C1 segment of cervical spinal cord (tissue), 14 donors: ENCODE measurements at regions not wholly inside any gene's neighbourhood (a gene's known extent, or its start where the extent isn't known, plus 50 kb on each side); places are given as distances from the start of the nearest gene placed in this dataset.

Experiments
- DNase-seq, 14 donors: peaks; one replicate each; lab custom pipeline; 2025; lab: John Stamatoyannopoulos, UW

DNA sequence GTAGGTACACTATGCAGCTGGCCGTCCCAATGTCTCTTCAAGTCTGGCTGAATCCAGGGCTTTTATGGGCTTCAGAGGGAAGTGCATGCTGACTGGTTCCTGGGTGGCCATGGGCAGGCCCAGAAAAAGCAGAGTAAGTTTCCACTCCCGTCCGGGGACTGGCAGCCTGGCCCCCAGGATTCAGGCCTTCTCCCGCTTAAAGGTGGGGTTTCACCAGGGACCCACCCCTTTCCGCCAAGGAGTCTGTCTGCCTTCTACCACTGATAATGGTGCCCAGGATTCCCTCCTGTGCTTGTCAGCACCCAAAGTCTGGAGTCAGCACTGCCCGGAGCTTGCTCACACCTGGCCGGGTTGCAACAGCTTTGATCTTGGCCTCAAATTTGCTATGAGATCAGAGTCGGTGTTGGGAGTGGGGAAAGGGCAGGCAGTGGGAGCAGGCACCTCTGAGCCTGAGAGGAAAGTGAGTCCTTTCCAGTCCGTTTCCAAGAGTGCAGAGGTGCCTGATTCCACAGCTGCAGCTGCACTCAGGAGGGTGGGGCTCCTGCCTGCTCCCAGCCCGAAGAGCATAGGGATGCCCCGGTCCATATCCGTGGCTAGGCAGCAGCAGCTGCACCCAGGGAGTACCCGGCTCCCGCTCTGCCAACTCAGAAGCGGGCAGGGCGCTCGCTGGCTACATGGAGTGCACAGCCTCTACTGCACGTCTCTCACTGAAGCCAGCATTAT, 1344.3 kb upstream of the ADGRL3 start:
- no peak for DNase-seq

DNA sequence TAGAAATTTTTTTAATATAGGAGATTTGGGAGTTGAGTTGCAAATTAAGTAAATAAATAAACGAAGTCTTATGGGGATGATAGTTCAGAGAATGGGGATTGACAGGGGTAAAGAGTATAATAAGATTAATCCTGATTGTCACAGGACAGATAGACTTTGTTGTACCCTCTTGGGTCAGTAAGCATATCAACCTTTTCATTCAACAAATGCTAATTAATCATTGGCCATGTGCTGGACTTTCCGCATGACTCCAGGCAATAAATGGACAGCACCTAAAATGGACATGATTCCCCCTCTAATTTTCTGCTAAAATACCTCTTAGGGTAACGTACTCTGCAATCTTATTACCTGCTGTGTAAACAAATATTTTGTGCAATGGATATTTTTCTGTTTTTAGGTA, 1331.1 kb upstream of the ADGRL3 start:
- DNase-seq: no peak

DNA sequence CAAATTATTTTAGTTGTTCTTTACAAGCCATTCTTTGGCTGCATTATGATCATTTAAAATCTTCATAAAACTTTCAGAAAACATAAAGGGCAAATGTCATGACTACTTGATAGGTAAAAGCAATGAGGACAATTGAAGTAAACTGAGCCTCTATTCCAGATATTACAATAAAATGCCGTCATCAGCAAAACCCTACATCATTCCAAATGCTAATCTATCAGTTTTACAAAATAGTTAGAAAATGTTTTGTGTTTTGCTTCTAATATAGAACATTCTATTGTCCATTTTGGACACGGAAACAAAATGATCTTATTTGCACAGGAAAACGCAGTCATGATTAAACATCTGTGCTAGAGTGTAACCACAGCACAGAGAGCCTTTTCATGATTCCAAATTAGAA, 1330.6 kb upstream of the ADGRL3 start:
- DNase-seq: no peak

DNA sequence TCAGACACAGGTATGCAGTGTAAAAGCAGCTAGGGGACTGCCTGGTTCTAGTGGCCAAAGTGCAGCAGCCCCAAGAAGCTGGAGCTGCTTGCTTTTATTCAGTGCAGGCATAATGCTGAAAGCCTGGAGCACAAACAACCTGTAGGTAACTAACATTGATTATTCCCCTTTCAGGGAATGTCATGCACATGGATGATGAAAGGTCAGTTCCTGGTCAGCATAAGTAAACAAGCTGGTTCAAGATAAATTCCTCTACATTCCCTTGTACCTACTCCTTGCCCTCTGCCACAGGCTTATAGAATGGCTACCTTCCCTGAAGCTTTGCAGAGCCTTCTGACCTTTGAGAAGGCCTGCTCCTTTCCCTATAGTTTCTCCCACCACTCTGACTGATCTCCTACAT, 1318.5 kb upstream of the ADGRL3 start:
- no peak for DNase-seq

DNA sequence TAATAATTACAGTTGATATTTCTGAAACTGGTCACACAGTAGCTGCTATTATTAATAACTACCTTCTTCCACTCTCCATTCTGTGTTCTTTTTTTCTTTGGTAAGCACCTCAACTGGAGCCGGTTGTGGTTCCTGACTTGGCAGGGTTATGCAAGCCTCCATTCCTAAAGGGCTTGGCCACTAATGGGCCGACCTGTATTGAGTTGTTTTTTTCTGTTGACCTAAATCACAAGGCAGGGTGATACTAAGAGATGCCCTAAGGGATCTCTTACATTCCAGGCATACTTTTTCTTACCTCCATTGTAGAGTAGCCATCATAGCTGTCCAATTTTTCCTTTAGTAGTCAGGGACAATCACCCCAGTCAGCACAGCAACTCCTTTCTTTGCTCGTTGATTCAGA, 1295.8 kb upstream of the ADGRL3 start:
- no peak for DNase-seq

DNA sequence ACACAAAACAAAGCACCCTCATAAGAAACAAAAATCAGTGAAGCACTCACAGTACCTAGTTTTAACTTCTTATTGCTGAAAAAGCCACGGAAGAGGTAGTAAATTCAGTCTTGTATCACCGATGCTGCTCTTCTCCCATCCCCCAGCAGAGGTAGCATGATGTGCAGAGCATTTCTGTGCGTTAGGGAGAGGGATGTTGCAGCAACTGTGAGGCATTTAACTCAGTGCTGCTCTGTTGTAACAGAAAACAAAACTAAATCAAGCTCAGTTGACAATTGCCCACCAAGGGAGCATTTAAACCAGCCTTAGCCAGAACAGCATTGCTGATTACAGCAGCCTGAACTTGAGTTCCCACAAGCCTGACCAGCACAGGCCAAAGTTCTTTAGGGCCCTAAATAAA, 1279.7 kb upstream of the ADGRL3 start:
- peak in 1 of 14 donors; percentile 4 for DNase-seq

DNA sequence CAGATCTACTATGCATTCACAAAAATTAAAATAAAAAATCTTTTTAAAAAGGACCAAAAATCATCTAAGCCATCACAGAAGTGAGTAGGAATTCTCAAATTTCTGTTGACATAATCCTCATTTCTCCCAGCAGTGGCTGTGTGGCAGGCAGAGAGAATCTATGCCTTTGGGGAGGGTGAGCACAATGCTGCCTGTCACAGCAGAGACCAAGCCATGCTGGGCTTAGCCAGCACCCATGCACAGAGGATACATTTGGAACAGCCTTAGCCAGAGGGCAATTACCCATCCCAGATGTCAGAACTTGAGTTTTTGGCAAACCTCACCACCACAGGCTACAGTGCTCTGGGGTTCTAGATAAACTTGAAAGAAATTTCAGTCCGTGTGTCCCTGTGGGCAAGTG, 1274.8 kb upstream of the ADGRL3 start:
- no peak for DNase-seq

DNA sequence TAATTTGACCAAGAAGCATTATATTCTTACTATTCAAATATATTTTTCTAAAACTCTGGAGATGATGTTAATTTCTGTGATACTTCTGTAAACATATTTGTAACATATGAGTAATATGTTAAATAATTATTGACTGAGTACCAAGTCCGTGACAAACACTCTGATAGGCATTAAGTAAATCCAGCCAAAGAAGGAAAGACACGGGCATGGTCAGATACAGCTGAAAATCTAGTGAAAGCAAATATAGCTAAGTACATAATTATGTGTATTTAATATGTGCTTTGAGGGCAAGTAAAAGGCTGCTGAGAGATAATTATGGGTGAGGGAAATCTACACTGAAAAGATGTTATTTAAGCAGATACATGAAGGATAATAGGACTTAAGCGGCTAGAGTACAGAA, 1263.6 kb upstream of the ADGRL3 start:
- no peak for DNase-seq

DNA sequence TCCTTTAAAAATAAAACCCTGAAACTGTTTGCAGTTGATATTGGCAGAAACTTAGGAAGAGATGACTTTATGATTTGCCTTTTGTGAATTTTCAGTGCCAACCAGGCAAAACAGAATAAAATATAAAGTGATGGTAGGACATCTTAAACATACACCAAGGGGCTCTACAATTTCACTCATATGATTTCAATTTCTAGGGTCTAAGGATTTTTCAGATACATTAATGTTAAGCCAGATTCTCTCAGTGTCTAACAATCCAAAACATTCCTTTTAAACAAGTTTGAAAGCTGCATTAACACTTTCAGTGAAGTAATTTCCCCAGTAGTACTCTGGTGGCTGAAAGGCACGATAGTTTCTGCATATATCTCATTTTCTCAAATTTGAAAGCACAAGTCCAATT, 1262.0 kb upstream of the ADGRL3 start:
- no peak for DNase-seq

DNA sequence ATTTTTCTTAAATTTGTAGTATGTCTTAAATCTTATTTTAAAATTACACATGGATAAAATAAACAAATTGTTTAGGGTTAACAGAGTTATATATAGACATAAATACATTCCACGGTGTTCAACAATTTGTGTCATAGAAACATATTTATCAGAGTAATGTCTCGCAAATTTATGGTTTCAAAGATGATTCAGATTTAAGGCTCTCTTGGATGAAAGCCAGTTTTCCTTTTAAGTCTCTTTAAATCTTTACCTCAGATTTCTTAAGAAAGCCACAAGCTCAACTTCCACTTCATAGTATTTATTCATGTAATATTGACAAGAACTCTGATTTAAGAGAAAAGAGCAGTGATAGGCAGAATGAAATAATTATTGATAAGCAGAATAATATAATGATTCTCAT, 1254.8 kb upstream of the ADGRL3 start:
- no peak for DNase-seq

DNA sequence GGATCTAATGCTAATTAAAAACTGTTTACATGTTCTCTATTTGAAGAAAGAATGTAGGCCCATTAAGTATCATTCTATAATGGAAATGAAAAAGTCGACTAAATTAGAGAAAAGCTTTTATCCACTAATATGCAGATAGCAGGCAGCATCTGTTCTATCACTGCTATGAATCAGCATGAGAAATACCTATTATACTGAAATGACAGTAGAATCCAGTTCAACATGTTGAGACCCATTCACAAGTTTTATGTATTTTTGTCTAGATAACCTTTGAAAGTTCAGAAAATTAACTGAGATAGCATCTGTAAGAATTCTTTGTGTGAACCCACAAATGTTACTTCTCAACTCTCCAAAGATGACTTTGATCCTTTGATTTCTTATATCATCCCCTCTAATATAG, 1254.4 kb upstream of the ADGRL3 start:
- no peak for DNase-seq

DNA sequence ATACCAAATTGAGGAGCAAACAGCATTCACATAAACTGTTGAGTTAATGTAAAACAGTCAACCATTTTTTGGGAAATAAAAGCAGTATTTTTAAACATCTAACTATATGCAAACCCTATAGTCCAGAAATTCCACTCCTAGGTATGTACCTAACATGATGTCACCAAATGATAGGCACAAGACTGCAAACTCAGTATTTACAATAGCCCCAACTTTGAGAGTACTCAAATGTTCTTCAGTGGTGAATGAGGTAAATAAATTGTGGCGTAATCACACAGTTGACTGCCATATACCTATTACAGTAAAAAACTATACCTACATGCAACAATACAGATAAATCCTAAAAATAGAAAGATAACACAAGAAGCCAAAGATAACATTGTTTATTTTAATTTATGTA, 1243.8 kb upstream of the ADGRL3 start:
- no peak for DNase-seq

DNA sequence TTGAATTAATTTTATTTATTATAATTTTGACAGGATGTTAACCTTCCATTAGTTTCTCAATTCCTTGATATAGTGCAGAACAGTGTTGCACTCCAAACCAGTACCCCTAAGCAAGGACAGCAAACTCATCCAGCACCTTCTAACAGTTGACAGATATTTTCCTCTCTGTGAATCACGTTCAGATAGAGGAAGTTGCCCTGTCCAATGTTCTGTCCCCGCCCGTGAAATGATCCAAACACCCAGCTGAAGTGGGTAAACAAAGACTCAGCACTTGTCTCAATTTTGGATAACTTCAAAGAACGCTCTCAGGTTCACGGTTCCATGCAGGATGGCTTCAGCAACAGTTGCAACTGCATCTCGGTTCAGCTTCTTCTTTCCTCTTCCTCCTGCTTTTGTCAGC, 1240.0 kb upstream of the ADGRL3 start:
- DNase-seq: no peak

DNA sequence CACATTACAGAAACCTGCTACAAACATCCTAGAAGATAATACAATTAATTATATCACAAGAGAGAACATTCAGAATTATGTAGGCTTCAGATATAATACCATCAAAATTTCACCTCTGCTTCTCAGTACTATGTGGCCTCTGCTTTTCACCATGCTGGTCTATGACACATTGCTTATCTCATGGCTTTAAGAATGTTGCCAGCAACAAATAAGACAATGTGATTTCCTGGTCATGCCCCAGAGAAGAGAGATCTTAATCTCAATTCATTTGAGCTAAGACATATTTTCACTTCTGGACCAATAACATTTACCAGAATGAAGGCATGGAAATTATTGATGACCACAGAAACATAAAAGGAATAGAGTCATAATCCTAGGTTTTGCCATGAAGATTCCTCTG, 1233.4 kb upstream of the ADGRL3 start:
- no peak for DNase-seq

DNA sequence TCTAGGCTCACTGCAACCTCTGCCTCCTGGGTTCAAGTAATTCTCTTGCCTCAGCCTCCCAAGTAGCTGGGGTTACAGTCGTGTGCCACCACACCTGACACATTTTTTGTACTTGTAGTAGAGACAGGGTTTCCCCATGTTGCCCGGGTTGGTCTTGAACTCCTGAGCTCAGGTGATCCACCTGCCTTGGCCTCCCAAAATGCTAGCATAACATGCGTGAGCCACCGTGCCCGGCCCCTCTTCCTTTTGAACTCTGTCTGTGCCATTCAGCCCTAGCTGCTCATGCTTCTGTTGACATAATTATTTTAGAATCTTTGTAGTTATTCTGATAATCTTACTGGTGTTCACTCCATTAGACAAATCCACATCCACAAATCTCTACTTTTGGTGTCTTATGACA, 1231.3 kb upstream of the ADGRL3 start:
- no peak for DNase-seq

DNA sequence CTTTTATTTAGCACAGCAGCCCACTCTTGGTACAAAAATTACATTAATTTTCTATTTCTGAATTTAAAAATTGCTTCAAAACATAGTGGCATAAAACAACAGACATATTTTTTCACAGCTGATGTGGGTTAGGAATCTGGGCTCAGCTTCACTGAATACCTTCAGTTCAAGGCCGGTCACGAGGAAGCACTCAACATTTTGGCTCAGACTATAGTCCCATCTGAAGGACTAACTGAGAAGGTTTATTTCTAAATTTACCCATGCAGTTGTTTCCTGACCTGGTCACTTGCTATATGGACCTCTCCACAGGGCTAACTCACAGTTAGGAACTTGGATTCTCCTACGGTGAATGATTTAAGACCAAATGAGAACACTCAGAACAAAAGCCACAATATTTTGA, 1230.2 kb upstream of the ADGRL3 start:
- no peak for DNase-seq

DNA sequence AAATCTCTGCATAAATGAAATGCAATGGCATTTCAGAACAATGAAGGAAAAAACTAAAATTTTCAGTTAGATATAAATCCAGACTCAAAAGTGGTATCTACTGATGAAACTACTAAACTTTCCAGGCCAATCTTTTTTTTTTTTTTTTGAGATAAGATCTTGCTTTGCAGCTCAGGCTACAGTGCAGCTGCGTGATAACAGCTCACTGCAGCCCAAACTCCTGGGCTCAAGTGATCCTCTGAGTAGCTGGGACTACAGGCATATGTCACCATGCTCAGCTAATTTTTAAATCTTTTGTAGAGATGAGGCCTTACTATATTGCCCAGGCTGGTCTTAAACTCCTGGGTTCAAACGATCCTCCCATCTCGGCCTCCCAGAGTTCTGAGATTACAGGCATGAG, 1228.2 kb upstream of the ADGRL3 start:
- no peak for DNase-seq

DNA sequence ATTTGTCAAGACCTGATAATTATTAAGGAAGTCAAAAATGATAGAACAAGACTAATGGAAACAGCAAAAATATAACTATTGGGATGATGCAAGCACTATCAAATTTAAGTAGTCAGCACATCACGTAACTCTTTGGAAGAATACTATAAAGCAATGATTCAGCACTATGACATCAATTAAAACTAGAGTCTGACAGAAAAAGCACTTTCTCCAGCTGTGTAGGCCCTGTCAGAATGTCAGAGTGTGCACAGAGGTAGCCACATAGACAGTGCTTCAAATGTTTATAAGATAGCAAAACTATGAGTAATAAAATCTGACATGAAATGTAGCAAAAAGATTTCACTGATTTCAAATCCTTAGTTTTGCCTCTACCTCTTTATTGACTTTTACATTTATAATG, 1226.6 kb upstream of the ADGRL3 start:
- no peak for DNase-seq

DNA sequence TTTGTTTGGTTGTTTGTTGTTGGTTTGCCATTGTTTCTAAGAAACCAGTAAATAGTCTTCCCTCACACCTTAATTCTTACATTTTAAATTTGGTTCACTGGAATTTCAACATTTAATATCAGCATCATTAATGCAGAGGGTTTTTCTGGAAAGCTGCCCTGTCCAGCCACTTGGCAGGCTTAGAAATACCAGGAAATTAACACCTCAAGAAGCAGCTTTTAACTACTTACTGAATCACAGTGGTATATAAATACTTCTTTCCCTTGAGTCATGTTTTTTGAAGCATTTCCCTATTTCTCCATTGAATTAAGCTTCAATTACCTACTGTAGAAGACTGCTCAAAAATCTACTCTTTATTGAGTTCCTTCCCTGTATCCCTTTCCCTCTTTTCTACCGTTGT, 1221.1 kb upstream of the ADGRL3 start:
- no peak for DNase-seq

DNA sequence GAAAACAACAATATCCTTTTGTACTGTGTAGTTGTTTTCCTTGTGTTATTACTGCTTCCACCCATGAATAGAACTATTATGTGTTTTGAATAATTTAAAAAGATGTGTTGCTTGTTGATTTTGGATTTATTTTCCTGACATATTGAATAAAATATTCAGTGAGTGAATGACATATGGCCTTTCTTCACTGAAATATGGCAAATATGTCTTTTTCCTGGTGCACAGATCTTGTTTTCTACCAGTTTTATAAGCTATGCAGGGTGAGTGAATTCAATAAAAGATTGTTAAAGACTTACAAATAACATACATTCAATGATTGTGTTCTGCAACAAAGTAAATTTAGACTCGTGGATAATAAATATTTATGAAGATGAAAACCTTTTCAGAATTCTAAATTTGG, 1216.3 kb upstream of the ADGRL3 start:
- DNase-seq: no peak

DNA sequence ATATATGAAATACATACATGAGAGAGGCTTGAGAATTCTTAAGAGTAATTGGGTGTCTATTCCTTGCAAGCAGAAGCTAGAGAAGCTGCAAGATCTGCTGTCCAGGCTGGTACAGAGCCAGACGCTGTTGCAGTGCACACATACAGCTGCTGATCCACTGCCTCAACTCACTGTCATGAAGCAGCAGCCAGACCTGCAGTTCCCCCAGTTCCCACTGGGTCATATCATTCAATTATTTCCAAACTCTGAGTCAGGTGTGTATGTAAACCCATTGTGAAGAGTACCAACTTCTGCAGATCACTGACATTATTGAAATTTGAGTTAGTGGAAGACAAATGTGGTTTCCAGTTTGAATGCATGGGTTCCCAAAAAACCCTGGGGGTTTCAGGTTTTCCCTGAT, 1212.8 kb upstream of the ADGRL3 start:
- DNase-seq: no peak

DNA sequence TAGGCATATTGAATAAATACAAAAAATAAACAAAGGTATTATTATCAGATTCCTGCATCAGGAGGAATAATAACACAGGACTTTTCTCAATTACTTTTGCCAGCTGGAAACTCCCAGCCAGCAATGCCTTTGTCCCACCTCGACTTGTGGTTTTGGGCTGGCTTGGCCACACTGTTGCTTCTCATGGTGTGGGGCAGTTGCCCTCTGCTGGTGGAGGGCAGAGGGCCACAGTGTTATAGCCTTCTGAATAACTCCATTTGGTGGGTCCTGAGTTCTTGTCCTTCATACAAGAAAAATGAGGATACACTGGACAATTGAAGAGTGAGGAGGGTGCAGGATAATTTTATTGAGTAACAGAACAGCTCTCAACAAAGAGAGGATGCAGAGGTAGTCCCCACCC, 1206.0 kb upstream of the ADGRL3 start:
- DNase-seq: no peak

DNA sequence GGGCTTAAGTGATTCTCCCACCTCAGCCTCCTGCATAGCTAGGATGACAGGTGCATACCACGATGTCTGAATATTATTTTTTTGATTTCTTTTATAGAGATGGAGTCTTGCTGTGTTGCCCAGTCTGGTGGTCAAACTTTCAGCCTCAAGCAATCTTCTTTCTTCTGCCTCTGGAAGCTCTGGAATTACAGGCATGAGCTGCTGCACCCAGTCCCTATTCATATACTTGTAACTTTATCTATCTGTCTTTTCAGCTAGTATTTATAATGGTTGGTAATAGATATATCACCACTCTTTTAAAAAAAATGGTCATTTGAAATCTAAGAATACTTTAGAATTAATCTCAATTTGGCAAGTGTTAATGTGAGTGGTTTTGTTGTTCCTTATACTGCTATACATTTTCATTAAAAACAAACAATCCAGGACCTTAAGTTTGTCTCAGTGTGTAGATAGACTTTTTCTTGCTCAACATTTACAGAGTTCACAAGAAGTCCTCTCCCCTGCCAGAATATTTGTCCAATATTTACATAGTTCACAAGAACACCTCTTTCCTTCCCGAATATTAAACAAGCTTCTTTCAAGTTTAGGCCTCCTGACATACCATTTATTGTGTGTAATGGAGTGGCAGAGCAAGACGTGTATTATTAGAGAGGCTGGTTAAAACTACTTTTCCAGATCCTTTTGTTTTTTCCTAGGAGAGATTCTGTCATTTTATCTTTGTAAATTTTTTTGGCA, 1197.4 kb upstream of the ADGRL3 start:
- no peak for DNase-seq
